Smooth muscle cell (in vitro differentiated cells): ENCODE measurements at regions not wholly inside any gene's neighbourhood (a gene's known extent, or its start where the extent isn't known, plus 50 kb on each side); places are given as distances from the start of the nearest gene placed in this dataset.
A peak's percentile ranks its signal among the peaks of the same experiment; 100 is the strongest.

Source experiments
- DNase-seq: peaks from one replicate; lab custom pipeline; 2025; ENCODE audit not compliant: unreplicated experiment; lab: John Stamatoyannopoulos, UW
- H2AFZ ChIP-seq: fragments of 200-600 bp; sonication (generic); 2 replicates; pipeline ENCODE4 v1.6.0; 2016; ENCODE audit warnings: antibody characterized with exemption, low read depth, mild to moderate bottlenecking
- H3F3A ChIP-seq: fragments of 200-600 bp; sonication (generic); 2 replicates; pipeline ENCODE4 v1.6.0; 2017; ENCODE audit warnings: antibody characterized with exemption, low read depth
- H3K27ac ChIP-seq: fragments of 200-600 bp; sonication (generic); 2 replicates; pipeline ENCODE4 v1.5.1; 2016; ENCODE audit warnings: low read depth, mild to moderate bottlenecking
- H3K27me3 ChIP-seq: fragments of 200-600 bp; sonication (generic); 2 replicates; pipeline ENCODE4 v1.6.1; 2016; ENCODE audit warnings: low read depth, mild to moderate bottlenecking
- H3K36me3 ChIP-seq: fragments of 200-600 bp; sonication (generic); 2 replicates; pipeline ENCODE4 v1.5.1; 2016; ENCODE audit warnings: low read depth
- H3K4me1 ChIP-seq: fragments of 200-600 bp; sonication (generic); 2 replicates; pipeline ENCODE4 v1.5.1; 2016; ENCODE audit warnings: low read depth
- H3K4me2 ChIP-seq: fragments of 200-600 bp; sonication (generic); 2 replicates; pipeline ENCODE4 v1.6.0; 2016; ENCODE audit warnings: mild to moderate bottlenecking
- H3K4me3 ChIP-seq: fragments of 200-600 bp; sonication (generic); 2 replicates; pipeline ENCODE4 v1.5.1; 2016; ENCODE audit warnings: mild to moderate bottlenecking
- H3K79me2 ChIP-seq: fragments of 200-600 bp; sonication (generic); 2 replicates; pipeline ENCODE4 v1.6.0; 2016; ENCODE audit warnings: low read depth, mild to moderate bottlenecking
- H3K9ac ChIP-seq: fragments of 200-600 bp; sonication (generic); 2 replicates; pipeline ENCODE4 v1.6.0; 2016; ENCODE audit warnings: low read depth
- H3K9me3 ChIP-seq: fragments of 200-600 bp; sonication (generic); replicated peaks from 2 replicates; pipeline ENCODE4 v1.5.1; 2016; ENCODE audit warnings: low read depth
- H4K20me1 ChIP-seq: fragments of 200-600 bp; sonication (generic); 2 replicates; pipeline ENCODE4 v1.6.0; 2016; ENCODE audit warnings: low read depth
- WGBS: methylation state at CpG from one replicate; pipeline ENCODE4 v1.1.7; 2016; ENCODE audit warnings: low lambda C conversion rate; 5-methylcytosine and 5-hydroxymethylcytosine counted together
- TF ChIP-seq, protein P1 (sequence below): fragments of 200-600 bp; sonication (generic); IDR thresholded peaks from 2 replicates; pipeline ENCODE4 v1.5.1; 2017; ENCODE audit warnings: borderline replicate concordance, mild to moderate bottlenecking, antibody characterized with exemption; ENCODE audit not compliant: insufficient read depth, poor library complexity, severe bottlenecking

DNA sequence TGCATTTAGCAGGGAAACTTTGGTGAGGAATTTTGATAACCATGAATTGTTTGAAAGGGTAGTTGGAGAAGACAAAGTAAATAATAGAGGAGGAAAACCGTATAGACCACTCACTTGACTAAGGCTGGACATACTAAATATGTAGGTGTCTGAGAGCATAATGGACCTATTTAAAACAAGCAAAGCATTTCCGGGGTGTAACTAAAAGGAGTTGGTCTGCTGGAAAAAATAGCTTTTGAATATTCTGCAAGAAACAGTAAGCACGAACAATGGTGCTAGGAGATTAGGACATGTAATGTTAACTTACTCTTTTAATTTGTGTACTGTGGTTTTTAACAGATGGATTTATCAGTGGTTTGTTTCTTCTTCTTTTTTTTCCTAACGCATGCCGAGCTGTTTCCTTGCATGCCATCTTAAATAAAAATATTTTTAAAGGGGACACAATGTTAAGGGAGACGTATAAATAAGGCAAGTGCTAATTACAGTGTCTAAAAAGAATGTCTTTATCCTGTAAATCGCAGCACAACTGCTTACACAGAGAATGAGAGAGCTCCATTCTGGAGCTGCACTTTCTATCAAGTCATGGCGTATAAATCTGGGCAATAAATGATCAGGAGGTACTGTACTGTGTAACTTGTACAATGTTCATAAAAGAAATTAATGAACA lies 492.1 kb downstream of the LMO4 start:
- H3K36me3 ChIP-seq: no peaks in the 10 kb centered on the region
- H3K9ac ChIP-seq: no peak overlapping the region
- TF ChIP-seq, protein P1, sequence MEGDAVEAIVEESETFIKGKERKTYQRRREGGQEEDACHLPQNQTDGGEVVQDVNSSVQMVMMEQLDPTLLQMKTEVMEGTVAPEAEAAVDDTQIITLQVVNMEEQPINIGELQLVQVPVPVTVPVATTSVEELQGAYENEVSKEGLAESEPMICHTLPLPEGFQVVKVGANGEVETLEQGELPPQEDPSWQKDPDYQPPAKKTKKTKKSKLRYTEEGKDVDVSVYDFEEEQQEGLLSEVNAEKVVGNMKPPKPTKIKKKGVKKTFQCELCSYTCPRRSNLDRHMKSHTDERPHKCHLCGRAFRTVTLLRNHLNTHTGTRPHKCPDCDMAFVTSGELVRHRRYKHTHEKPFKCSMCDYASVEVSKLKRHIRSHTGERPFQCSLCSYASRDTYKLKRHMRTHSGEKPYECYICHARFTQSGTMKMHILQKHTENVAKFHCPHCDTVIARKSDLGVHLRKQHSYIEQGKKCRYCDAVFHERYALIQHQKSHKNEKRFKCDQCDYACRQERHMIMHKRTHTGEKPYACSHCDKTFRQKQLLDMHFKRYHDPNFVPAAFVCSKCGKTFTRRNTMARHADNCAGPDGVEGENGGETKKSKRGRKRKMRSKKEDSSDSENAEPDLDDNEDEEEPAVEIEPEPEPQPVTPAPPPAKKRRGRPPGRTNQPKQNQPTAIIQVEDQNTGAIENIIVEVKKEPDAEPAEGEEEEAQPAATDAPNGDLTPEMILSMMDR: no peak
- no peaks in the 10 kb centered on the region for H3K27me3 ChIP-seq
- DNase-seq: no peak
- peaks cover 15% of the 10 kb centered on the region for H3K4me1 ChIP-seq
- no peaks in the 10 kb centered on the region for H4K20me1 ChIP-seq
- 50% methylated on average over 8 of the region's 8 CpGs for WGBS
- H3F3A ChIP-seq: no peaks in the 10 kb centered on the region
- peak overlapping the region; percentile 79 for H2AFZ ChIP-seq
- H3K27ac ChIP-seq: no peak overlapping the region
- no peaks in the 10 kb centered on the region for H3K9me3 ChIP-seq
- H3K4me3 ChIP-seq: no peak overlapping the region
- H3K79me2 ChIP-seq: no peaks in the 10 kb centered on the region
- H3K4me2 ChIP-seq: peak overlapping the region; percentile 53

DNA sequence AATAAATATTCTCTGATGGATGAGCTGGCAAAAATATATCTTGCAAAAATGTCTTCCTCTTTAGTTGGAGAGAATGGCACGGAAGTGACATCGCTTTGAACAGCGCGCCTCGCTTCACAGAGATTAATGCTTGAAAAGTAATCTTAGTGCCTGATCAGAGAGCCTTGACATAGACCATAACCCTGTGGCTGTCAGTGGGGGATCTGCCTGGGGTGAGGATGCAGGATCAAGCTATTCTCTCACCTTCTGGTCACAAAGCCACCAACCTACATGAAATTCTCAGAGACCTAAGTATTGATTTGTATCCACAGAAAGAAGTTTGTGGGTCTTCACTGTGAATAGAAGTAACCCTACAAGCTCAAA lies 492.6 kb downstream of the LMO4 start:
- H3K9me3 ChIP-seq: no peaks in the 10 kb centered on the region
- peak overlapping the region; percentile 79 for H2AFZ ChIP-seq
- TF ChIP-seq, protein P1: no peak
- H3K79me2 ChIP-seq: no peaks in the 10 kb centered on the region
- WGBS: 65% methylated on average over 5 of the region's 5 CpGs
- no peaks in the 10 kb centered on the region for H3K27me3 ChIP-seq
- H3K36me3 ChIP-seq: no peaks in the 10 kb centered on the region
- H3K4me1 ChIP-seq: peaks cover 15% of the 10 kb centered on the region
- DNase-seq: no peak
- H3K9ac ChIP-seq: no peak overlapping the region
- H3K4me2 ChIP-seq: peak overlapping the region; percentile 53
- no peak overlapping the region for H3K4me3 ChIP-seq
- no peak overlapping the region for H3K27ac ChIP-seq
- no peaks in the 10 kb centered on the region for H4K20me1 ChIP-seq
- H3F3A ChIP-seq: no peaks in the 10 kb centered on the region

DNA sequence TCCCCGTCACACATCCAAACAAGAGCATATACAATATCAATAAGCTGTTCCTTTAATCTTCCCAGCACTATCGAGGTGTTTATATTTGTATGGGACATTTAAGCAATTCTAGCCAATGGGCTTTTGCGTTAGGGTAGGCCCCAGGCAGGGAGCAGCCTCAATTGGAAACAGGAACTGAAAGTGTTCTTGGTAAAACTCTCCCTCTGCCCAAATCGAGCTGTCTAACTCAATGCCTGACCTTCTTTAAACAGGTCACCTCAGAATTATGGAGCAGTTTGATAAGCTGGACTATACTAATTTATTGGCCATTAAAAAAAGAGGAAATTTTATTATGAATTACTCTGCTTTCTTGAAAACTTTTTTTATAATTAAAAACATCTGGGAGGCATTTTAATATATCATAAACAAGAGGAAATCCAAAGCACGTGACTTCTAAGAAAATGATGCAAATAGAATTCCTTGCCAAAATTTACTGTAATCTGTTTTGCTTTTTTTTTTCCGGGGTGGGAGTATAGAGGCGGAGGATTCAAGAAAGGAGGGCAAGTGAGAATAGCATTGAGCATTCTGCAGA lies 498.1 kb downstream of the LMO4 start:
- DNase-seq: no peak
- Histone ChIP-seq H3K36me3 (no peaks in the 10 kb centered on the region), H3F3A (peaks cover 4% of the 10 kb centered on the region), H4K20me1 (no peaks in the 10 kb centered on the region), H3K4me3 (no peak overlapping the region), H2AFZ (peak overlapping the region; percentile 3), H3K27ac (no peak overlapping the region), H3K9ac (no peak overlapping the region), H3K9me3 (no peaks in the 10 kb centered on the region), H3K4me2 (no peak overlapping the region), H3K27me3 (no peaks in the 10 kb centered on the region), H3K4me1 (no peaks in the 10 kb centered on the region), H3K79me2 (no peaks in the 10 kb centered on the region)
- TF ChIP-seq, protein P1: no peak
- WGBS: 79% methylated on average over 7 of the region's 7 CpGs

DNA sequence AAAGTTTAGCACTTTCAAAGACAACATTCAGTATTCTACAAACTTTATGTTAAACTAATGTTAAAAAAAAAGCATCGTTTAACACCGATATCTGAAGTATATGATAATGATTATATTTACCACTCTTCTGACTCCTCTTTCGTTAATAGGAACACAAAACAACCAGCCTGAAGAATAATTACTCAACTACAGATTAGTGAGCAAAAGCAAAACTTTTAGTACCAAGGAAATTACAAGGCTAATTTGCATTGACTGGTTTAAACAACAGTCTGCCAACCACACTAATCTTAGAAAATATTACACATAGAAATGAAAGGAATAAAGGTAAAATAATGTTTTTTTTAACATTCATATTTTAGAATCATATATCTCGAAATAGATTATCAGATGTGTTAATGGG lies 500.7 kb downstream of the LMO4 start:
- H3K9ac ChIP-seq: no peak overlapping the region
- H3K36me3 ChIP-seq: no peaks in the 10 kb centered on the region
- H3K27me3 ChIP-seq: no peaks in the 10 kb centered on the region
- H3K4me1 ChIP-seq: no peaks in the 10 kb centered on the region
- H3K79me2 ChIP-seq: no peaks in the 10 kb centered on the region
- H3K9me3 ChIP-seq: no peaks in the 10 kb centered on the region
- H3K4me2 ChIP-seq: no peak overlapping the region
- H3F3A ChIP-seq: peaks cover 4% of the 10 kb centered on the region
- no peaks in the 10 kb centered on the region for H4K20me1 ChIP-seq
- peak overlapping the region; percentile 21 for H2AFZ ChIP-seq
- WGBS: 89% methylated on average over 4 of the region's 4 CpGs
- TF ChIP-seq, protein P1: no peak
- no peak overlapping the region for H3K4me3 ChIP-seq
- DNase-seq: no peak
- H3K27ac ChIP-seq: no peak overlapping the region
